ENCODE measurements at regions not wholly inside any gene's neighbourhood (a gene's known extent, or its start where the extent isn't known, plus 50 kb on each side); places are given as distances from the start of the nearest gene placed in this dataset.
A peak's percentile ranks its signal among the peaks of the same experiment; 100 is the strongest.

- 0 out of 2 replicates have a peak overlapping the region, but pooled peaks have one; percentile 1 for H3K9ac ChIP-seq
- no peaks in the 10 kb centered on the region for H3K79me2 ChIP-seq (ENCODE audit: insufficient read depth)
- 21 to 22% methylated on average over 6 of the region's 6 CpGs for WGBS, 2 experiments (ENCODE audit: low coverage in 1 of 2, low lambda C conversion rate in 2 of 2, missing lambda C conversion rate in 2 of 2)
- peaks cover 25% of the 10 kb centered on the region for H3F3A ChIP-seq (ENCODE audit: insufficient read depth)
- H4K20me1 ChIP-seq (ENCODE audit: insufficient read depth): no peaks in the 10 kb centered on the region
- H3K27ac ChIP-seq: no peak overlapping the region; the same call in 1 of the 2 replicates
- no peak for TF ChIP-seq EZH2 (IDR thresholded peaks at IDR 0.05; ENCODE audit: insufficient read depth, poor library complexity, severe bottlenecking)
- no peak for TF ChIP-seq EZH2phosphoT487 (IDR thresholded peaks at IDR 0.05; ENCODE audit: insufficient read depth, low read depth)
- H3K9me2 ChIP-seq (ENCODE audit: insufficient read depth): no peaks in the 10 kb centered on the region
- no peaks in the 10 kb centered on the region for H3K27me3 ChIP-seq (replicated peaks; ENCODE audit: insufficient read depth)
- H3K4me3 ChIP-seq: peak overlapping the region; percentile 48
- peak overlapping the region; percentile 74 for H3K4me2 ChIP-seq (ENCODE audit: unreplicated experiment)
- peaks cover 29% of the 10 kb centered on the region for H3K4me1 ChIP-seq (ENCODE audit: insufficient read depth)
- peak overlapping the region; percentile 64 for H2AFZ ChIP-seq
- H3K9me3 ChIP-seq (ENCODE audit: low read depth): no peaks in the 10 kb centered on the region
- in situ Hi-C loops (cut with MboI): no loop called here
- DNase-seq: no peak
- H3K36me3 ChIP-seq (ENCODE audit: low read depth): no peaks in the 10 kb centered on the region
These were observed 157.7 kb upstream of the PRKCQ start for GRCh38 chr10:6737758-6738111.

GRCh38 chr10:6737080-6737641 lies 157.1 kb upstream of the PRKCQ start:
- TF ChIP-seq EZH2 (IDR thresholded peaks at IDR 0.05; ENCODE audit: insufficient read depth, poor library complexity, severe bottlenecking) (no peak), EZH2phosphoT487 (IDR thresholded peaks at IDR 0.05; ENCODE audit: insufficient read depth, low read depth) (no peak)
- no peaks in the 10 kb centered on the region for H3K36me3 ChIP-seq (ENCODE audit: low read depth)
- H3K4me1 ChIP-seq (ENCODE audit: insufficient read depth): peaks cover 29% of the 10 kb centered on the region
- H3K9ac ChIP-seq: 0 out of 2 replicates have a peak overlapping the region, but pooled peaks have one; percentile 1
- no peak overlapping the region for H3K27ac ChIP-seq
- no peak overlapping the region for H2AFZ ChIP-seq
- no peaks in the 10 kb centered on the region for H3K79me2 ChIP-seq (ENCODE audit: insufficient read depth)
- peak overlapping the region; percentile 74 for H3K4me2 ChIP-seq (ENCODE audit: unreplicated experiment)
- no peaks in the 10 kb centered on the region for H3K27me3 ChIP-seq (replicated peaks; ENCODE audit: insufficient read depth)
- H4K20me1 ChIP-seq (ENCODE audit: insufficient read depth): no peaks in the 10 kb centered on the region
- H3K4me3 ChIP-seq: no peak overlapping the region
- peaks cover 25% of the 10 kb centered on the region for H3F3A ChIP-seq (ENCODE audit: insufficient read depth)
- H3K9me3 ChIP-seq (ENCODE audit: low read depth): no peaks in the 10 kb centered on the region
- 75 to 79% methylated on average over 9 of the region's 9 CpGs for WGBS, 2 experiments (ENCODE audit: low coverage in 1 of 2, low lambda C conversion rate in 2 of 2, missing lambda C conversion rate in 2 of 2)
- no peaks in the 10 kb centered on the region for H3K9me2 ChIP-seq (ENCODE audit: insufficient read depth)
- in situ Hi-C loops (cut with MboI): no loop called here
- DNase-seq: peak; percentile 71

- H3K9me2 ChIP-seq (ENCODE audit: insufficient read depth): no peaks in the 10 kb centered on the region
- H3F3A ChIP-seq (ENCODE audit: insufficient read depth): peaks cover 16% of the 10 kb centered on the region; the same call in 1 of the 2 replicates
- no peaks in the 10 kb centered on the region for H3K9me3 ChIP-seq (ENCODE audit: low read depth)
- H3K9ac ChIP-seq: no peak overlapping the region
- no peak overlapping the region for H2AFZ ChIP-seq
- H3K4me1 ChIP-seq (ENCODE audit: insufficient read depth): peaks cover 25% of the 10 kb centered on the region
- DNase-seq: no peak
- no peaks in the 10 kb centered on the region for H3K27me3 ChIP-seq (replicated peaks; ENCODE audit: insufficient read depth)
- H3K4me2 ChIP-seq (ENCODE audit: unreplicated experiment): no peak overlapping the region
- H3K27ac ChIP-seq: no peak overlapping the region
- WGBS, 2 experiments (ENCODE audit: low coverage in 1 of 2, low lambda C conversion rate in 2 of 2, missing lambda C conversion rate in 2 of 2): 80 to 82% methylated on average over 11 of the region's 11 CpGs
- H4K20me1 ChIP-seq (ENCODE audit: insufficient read depth): no peaks in the 10 kb centered on the region
- H3K4me3 ChIP-seq: no peak overlapping the region
- TF ChIP-seq EZH2phosphoT487 (IDR thresholded peaks at IDR 0.05; ENCODE audit: insufficient read depth, low read depth) (no peak), EZH2 (IDR thresholded peaks at IDR 0.05; ENCODE audit: insufficient read depth, poor library complexity, severe bottlenecking) (no peak)
- in situ Hi-C loops (cut with MboI): no loop called here
- H3K79me2 ChIP-seq (ENCODE audit: insufficient read depth): no peaks in the 10 kb centered on the region
- H3K36me3 ChIP-seq (ENCODE audit: low read depth): no peaks in the 10 kb centered on the region
These were observed 154.2 kb upstream of the PRKCQ start for GRCh38 chr10:6734286-6734685.

- H3K9me3 ChIP-seq (ENCODE audit: low read depth): no peaks in the 10 kb centered on the region
- no peak overlapping the region for H3K4me3 ChIP-seq
- TF ChIP-seq EZH2phosphoT487 (IDR thresholded peaks at IDR 0.05; ENCODE audit: insufficient read depth, low read depth): no peak
- TF ChIP-seq EZH2 (IDR thresholded peaks at IDR 0.05; ENCODE audit: insufficient read depth, poor library complexity, severe bottlenecking): no peak
- no peaks in the 10 kb centered on the region for H3K9me2 ChIP-seq (ENCODE audit: insufficient read depth)
- H3K79me2 ChIP-seq (ENCODE audit: insufficient read depth): no peaks in the 10 kb centered on the region
- in situ Hi-C loops (cut with MboI): no loop called here
- 31 to 36% methylated on average over 7 of the region's 7 CpGs for WGBS, 2 experiments (ENCODE audit: low coverage in 1 of 2, low lambda C conversion rate in 2 of 2, missing lambda C conversion rate in 2 of 2)
- peaks cover 13% of the 10 kb centered on the region for H3K4me1 ChIP-seq (ENCODE audit: insufficient read depth)
- H3K27me3 ChIP-seq (replicated peaks; ENCODE audit: insufficient read depth): no peaks in the 10 kb centered on the region
- peak; percentile 7 for DNase-seq
- H4K20me1 ChIP-seq (ENCODE audit: insufficient read depth): no peaks in the 10 kb centered on the region
- H3K36me3 ChIP-seq (ENCODE audit: low read depth): no peaks in the 10 kb centered on the region
- peak overlapping the region; percentile 55 for H3K4me2 ChIP-seq (ENCODE audit: unreplicated experiment)
- H2AFZ ChIP-seq: no peak overlapping the region
- no peak overlapping the region for H3K27ac ChIP-seq
- peaks cover 17% of the 10 kb centered on the region for H3F3A ChIP-seq (ENCODE audit: insufficient read depth)
- H3K9ac ChIP-seq: 0 out of 2 replicates have a peak overlapping the region, but pooled peaks have one; percentile 32
These were observed 149.8 kb upstream of the PRKCQ start for GRCh38 chr10:6729861-6730344.
